Panc1 (cell line): ENCODE measurements at regions not wholly inside any gene's neighbourhood (a gene's known extent, or its start where the extent isn't known, plus 50 kb on each side); places are given as distances from the start of the nearest gene placed in this dataset.

Experiments used
- CTCF ChIP-seq: fragments of 450-650 bp; IDR thresholded peaks from 2 replicates; pipeline ENCODE4 v1.5.1; 2017; ENCODE audit warnings: mild to moderate bottlenecking
- POLR2AphosphoS5 ChIP-seq: IDR thresholded peaks from 2 replicates; pipeline ENCODE4 v1.6.1; 2012; ENCODE audit warnings: mild to moderate bottlenecking, low read depth, low read length, moderate library complexity
- REST ChIP-seq, 2 experiments: IDR thresholded peaks; 2 replicates each; pipeline ENCODE4 v1.6.1; 2011 to 2012; ENCODE audit warnings: low read depth in 2 of 2, control low read depth in 1 of 2, low read length in 1 of 2, mild to moderate bottlenecking in 1 of 2, moderate library complexity in 1 of 2; ENCODE audit not compliant: insufficient read depth in 1 of 2
- SIN3A ChIP-seq: IDR thresholded peaks from 2 replicates; pipeline ENCODE4 v1.6.1; 2012; ENCODE audit warnings: low read depth, mild to moderate bottlenecking, low read length, moderate library complexity, borderline replicate concordance; ENCODE audit not compliant: insufficient read depth
- TCF7L2 ChIP-seq: IDR thresholded peaks from 2 replicates; pipeline ENCODE4 v1.6.1; 2011; ENCODE audit warnings: mild to moderate bottlenecking, low read depth, low read length, inconsistent platforms

GRCh38 chr4:124449881-124450280 lies 262.7 kb downstream of the ANKRD50 start:
- TF ChIP-seq CTCF (no peak), POLR2AphosphoS5 (no peak), TCF7L2 (no peak), SIN3A (no peak), REST (IDR thresholded peaks at IDR 0.05; ENCODE audit: insufficient read depth in 1 of 2, low read depth in 2 of 2, low read length in 1 of 2) (no peak)
